ENCODE measurements at regions not wholly inside any gene's neighbourhood (a gene's known extent, or its start where the extent isn't known, plus 50 kb on each side); places are given as distances from the start of the nearest gene placed in this dataset.

DNA sequence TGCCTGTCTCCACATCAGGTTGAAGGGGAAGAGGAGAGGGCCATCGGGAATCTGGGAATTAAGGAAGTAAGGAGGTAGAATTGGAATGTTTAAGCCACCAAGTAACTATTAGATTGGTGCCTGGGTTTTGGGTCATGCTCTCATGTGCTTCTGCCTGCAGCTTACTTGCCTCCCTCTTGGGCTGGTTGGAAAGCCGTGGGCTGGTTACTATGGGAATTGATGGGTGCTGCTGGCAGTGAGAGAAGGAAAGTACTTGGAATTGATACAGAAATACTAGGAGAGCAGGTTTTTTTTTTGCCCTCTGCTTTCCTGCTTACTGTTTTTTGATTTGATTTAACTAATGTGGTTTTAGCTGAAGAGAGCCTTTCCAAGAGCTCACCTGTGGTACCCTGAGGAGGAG is 493.5 kb upstream of the RGS6 start:
- DNase-seq (ENCODE audit: low spot score in 2 of 2), result no peak
- H3K4me3 ChIP-seq (ENCODE audit: low read depth, poor library complexity, severe bottlenecking), result no peak overlapping the region
- intact Hi-C loops (cut with DNase I; ENCODE audit: low total_unique reads), result no loop called here
- WGBS, 2 donors, result 8 to 16% methylated on average over 2 of the region's 2 CpGs
- TF ChIP-seq CTCF (IDR thresholded peaks at IDR 0.05) (no peak), POLR2A (IDR thresholded peaks at IDR 0.05) (no peak)

GRCh38 chr14:71441126-71441525 is 491.1 kb upstream of the RGS6 start:
- intact Hi-C loops (cut with DNase I; ENCODE audit: low total_unique reads), result no loop called here
- no peak for DNase-seq (ENCODE audit: low spot score in 2 of 2)
- no peak overlapping the region for H3K4me3 ChIP-seq (ENCODE audit: low read depth, poor library complexity, severe bottlenecking)
- no peak for TF ChIP-seq CTCF (IDR thresholded peaks at IDR 0.05)
- no peak for TF ChIP-seq POLR2A (IDR thresholded peaks at IDR 0.05)

DNA sequence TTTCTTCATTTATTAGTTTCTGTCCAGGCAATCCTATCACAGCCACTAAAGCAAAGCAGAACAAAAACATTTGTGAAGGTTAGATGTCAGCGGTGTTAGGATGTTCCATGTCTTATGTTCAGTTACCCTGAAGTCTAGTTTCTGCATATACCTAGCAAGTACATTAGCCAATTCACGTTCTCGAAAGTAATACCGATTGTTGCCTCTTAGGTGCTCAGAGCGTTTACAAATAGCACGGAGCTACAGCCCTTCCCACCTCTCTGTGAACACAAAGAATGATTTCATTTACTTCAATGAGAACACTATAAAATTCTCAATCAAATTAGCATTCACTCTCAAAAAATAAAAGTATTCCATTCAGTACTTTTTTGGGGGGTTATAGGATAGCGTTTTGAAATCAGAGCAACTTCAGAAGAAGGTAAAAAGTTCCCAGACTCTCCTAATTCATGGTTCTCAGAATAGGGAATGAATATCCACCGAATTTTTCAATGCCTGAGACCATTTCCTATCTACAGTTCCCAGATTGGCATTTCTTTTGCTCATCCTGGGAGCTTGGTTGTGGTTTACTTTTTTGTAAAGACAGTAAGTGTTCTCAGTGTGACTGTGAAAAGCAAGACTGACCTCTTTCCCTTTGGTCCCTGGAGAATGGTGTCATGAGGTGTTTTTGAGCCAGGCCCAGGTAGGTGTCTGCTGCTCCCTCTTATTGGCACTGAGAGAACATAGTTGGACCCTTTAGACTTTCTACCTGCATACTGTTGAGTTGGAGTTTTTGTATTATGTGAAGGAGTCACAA is 488.0 kb upstream of the RGS6 start:
- WGBS, 2 donors, result 93 to 96% methylated on average over 8 of the region's 8 CpGs
- intact Hi-C loops (cut with DNase I; ENCODE audit: low total_unique reads), result loop anchor here (2.0 kb wide), 1 partner anchor 63 kb away; no protein-coding TSS in a partner anchor
- DNase-seq (ENCODE audit: low spot score in 2 of 2), result no peak
- no peak for TF ChIP-seq POLR2A (IDR thresholded peaks at IDR 0.05)
- TF ChIP-seq CTCF (IDR thresholded peaks at IDR 0.05), result no peak
- H3K4me3 ChIP-seq (ENCODE audit: low read depth, poor library complexity, severe bottlenecking), result no peak overlapping the region

- no peak for TF ChIP-seq CTCF (IDR thresholded peaks at IDR 0.05)
- TF ChIP-seq POLR2A (IDR thresholded peaks at IDR 0.05), result no peak
- no peak for DNase-seq (ENCODE audit: low spot score in 2 of 2)
- H3K4me3 ChIP-seq (ENCODE audit: low read depth, poor library complexity, severe bottlenecking), result no peak overlapping the region
- WGBS, 2 donors, result 67 to 70% methylated on average over 2 of the region's 2 CpGs
- intact Hi-C loops (cut with DNase I; ENCODE audit: low total_unique reads), result no loop called here
Measured at GRCh38 chr14:71448431-71449315, 483.6 kb upstream of the RGS6 start.

GRCh38 chr14:71449316-71450055 is 482.7 kb upstream of the RGS6 start:
- TF ChIP-seq CTCF (IDR thresholded peaks at IDR 0.05) (no peak), POLR2A (IDR thresholded peaks at IDR 0.05) (no peak)
- DNase-seq (ENCODE audit: low spot score in 2 of 2), result no peak
- intact Hi-C loops (cut with DNase I; ENCODE audit: low total_unique reads), result no loop called here
- 87 to 88% methylated on average over 4 of the region's 4 CpGs for WGBS, 2 donors
- no peak overlapping the region for H3K4me3 ChIP-seq (ENCODE audit: low read depth, poor library complexity, severe bottlenecking)

All from lower leg skin (tissue), 4 donors.